Right atrium auricular region (tissue), 2 donors: ENCODE measurements at regions not wholly inside any gene's neighbourhood (a gene's known extent, or its start where the extent isn't known, plus 50 kb on each side); places are given as distances from the start of the nearest gene placed in this dataset.

Experiments
- DNase-seq: peaks from one replicate; pipeline ENCODE4 v3.0.0-alpha.2; 2019; ENCODE audit warnings: low spot score
- H3K27ac ChIP-seq, 2 donors: fragments of 200-600 bp; sonication (generic); 1 replicate in 1 of 2; 2 replicates in 1 of 2; pipeline ENCODE4 v1.5.1; 2016 to 2019
- H3K27me3 ChIP-seq, 2 donors: fragments of 200-600 bp; sonication (generic); one replicate each; pipeline versions ENCODE4 v1.5.1 to v1.6.0; 2017 to 2019
- H3K36me3 ChIP-seq: fragments of 200-600 bp; sonication (generic); one replicate; pipeline ENCODE4 v1.5.1; 2016
- H3K4me1 ChIP-seq, 2 donors: fragments of 200-600 bp; sonication (generic); one replicate each; pipeline versions ENCODE4 v1.5.1 to v1.6.0; 2017 to 2019
- H3K4me3 ChIP-seq, 2 donors: fragments of 200-600 bp; sonication (generic); 1 replicate in 1 of 2; 2 replicates in 1 of 2; pipeline ENCODE4 v1.5.1; 2017 to 2019; ENCODE audit warnings: mild to moderate bottlenecking in 1 of 2, moderate library complexity in 1 of 2
- H3K9me3 ChIP-seq, 2 donors: fragments of 200-600 bp; sonication (generic); one replicate each; pipeline ENCODE4 v1.5.1; 2019
- CTCF ChIP-seq, 2 donors: fragments of 200-600 bp; sonication (generic); IDR thresholded peaks; one replicate each; pipeline ENCODE4 v1.5.1; 2019; ENCODE audit warnings: antibody characterized with exemption in 2 of 2

GRCh38 chr6:90429713-90430112 is 133.1 kb upstream of the BACH2 start:
- peaks cover 0 to 29% of the 10 kb centered on the region in 2 donors for H3K9me3 ChIP-seq
- H3K27ac ChIP-seq, result no peak overlapping the region
- TF ChIP-seq CTCF (IDR thresholded peaks at IDR 0.05), result no peak
- no peak for DNase-seq
- H3K4me1 ChIP-seq, result no peaks in the 10 kb centered on the region
- no peaks in the 10 kb centered on the region for H3K36me3 ChIP-seq
- H3K4me3 ChIP-seq, result no peak overlapping the region
- H3K27me3 ChIP-seq, result no peaks in the 10 kb centered on the region

- DNase-seq, result no peak
- no peak overlapping the region for H3K27ac ChIP-seq
- no peak for TF ChIP-seq CTCF (IDR thresholded peaks at IDR 0.05)
- no peaks in the 10 kb centered on the region for H3K4me1 ChIP-seq
- H3K9me3 ChIP-seq, result peaks cover 0 to 29% of the 10 kb centered on the region in 2 donors
- no peaks in the 10 kb centered on the region for H3K36me3 ChIP-seq
- no peak overlapping the region for H3K4me3 ChIP-seq
- H3K27me3 ChIP-seq, result no peaks in the 10 kb centered on the region
Observed at GRCh38 chr6:90428514-90428913, 131.9 kb upstream of the BACH2 start.

GRCh38 chr6:90425161-90425641 is 128.6 kb upstream of the BACH2 start:
- no peak for DNase-seq
- no peaks in the 10 kb centered on the region for H3K36me3 ChIP-seq
- no peak overlapping the region for H3K4me3 ChIP-seq
- peaks cover 0 to 24% of the 10 kb centered on the region in 2 donors for H3K9me3 ChIP-seq
- H3K27ac ChIP-seq, result no peak overlapping the region
- no peaks in the 10 kb centered on the region for H3K27me3 ChIP-seq
- TF ChIP-seq CTCF (IDR thresholded peaks at IDR 0.05), result no peak
- H3K4me1 ChIP-seq, result no peaks in the 10 kb centered on the region

- H3K4me1 ChIP-seq, result no peaks in the 10 kb centered on the region
- TF ChIP-seq CTCF (IDR thresholded peaks at IDR 0.05), result no peak
- peaks cover 0 to 18% of the 10 kb centered on the region in 2 donors for H3K9me3 ChIP-seq
- H3K27ac ChIP-seq, result no peak overlapping the region
- H3K36me3 ChIP-seq, result no peaks in the 10 kb centered on the region
- no peaks in the 10 kb centered on the region for H3K27me3 ChIP-seq
- no peak for DNase-seq
- H3K4me3 ChIP-seq, result no peak overlapping the region
Observed at GRCh38 chr6:90424580-90424979, 127.9 kb upstream of the BACH2 start.

GRCh38 chr6:90421666-90422065 is 125.0 kb upstream of the BACH2 start:
- DNase-seq, result no peak
- TF ChIP-seq CTCF (IDR thresholded peaks at IDR 0.05), result no peak
- Histone ChIP-seq H3K4me1 (no peaks in the 10 kb centered on the region), H3K36me3 (no peaks in the 10 kb centered on the region), H3K9me3 (no peaks in the 10 kb centered on the region), H3K27me3 (no peaks in the 10 kb centered on the region), H3K27ac (no peak overlapping the region), H3K4me3 (no peak overlapping the region)

- TF ChIP-seq CTCF (IDR thresholded peaks at IDR 0.05), result no peak
- no peak overlapping the region for H3K4me3 ChIP-seq
- no peaks in the 10 kb centered on the region for H3K36me3 ChIP-seq
- H3K9me3 ChIP-seq, result no peaks in the 10 kb centered on the region
- no peak overlapping the region for H3K27ac ChIP-seq
- H3K27me3 ChIP-seq, result no peaks in the 10 kb centered on the region
- H3K4me1 ChIP-seq, result no peaks in the 10 kb centered on the region
- no peak for DNase-seq
Observed at GRCh38 chr6:90420500-90420899, 123.9 kb upstream of the BACH2 start.
